ENCODE measurements at regions not wholly inside any gene's neighbourhood (a gene's known extent, or its start where the extent isn't known, plus 50 kb on each side); places are given as distances from the start of the nearest gene placed in this dataset.

DNA sequence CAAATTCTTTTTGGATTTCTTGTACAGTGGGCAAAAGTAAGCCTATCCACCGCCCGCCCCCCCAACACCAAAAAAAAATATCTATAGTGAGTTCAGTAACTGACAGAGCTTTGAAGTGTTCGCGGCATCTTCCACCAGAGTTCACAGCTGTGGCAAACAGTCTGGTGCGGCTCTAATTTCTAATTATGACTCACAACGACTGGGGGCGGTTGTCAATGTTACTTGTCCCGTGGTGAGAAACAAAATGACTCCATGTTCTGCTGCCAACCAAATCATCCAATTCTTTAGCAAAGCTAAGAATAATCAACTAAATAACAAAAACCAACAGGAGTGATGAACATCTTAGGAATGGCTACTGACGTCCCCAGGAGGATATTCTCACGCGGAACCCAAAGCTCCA lies 392.5 kb upstream of the SALL3 start:
- no peak overlapping the region for H3K4me3 ChIP-seq
- TF ChIP-seq, protein P1, sequence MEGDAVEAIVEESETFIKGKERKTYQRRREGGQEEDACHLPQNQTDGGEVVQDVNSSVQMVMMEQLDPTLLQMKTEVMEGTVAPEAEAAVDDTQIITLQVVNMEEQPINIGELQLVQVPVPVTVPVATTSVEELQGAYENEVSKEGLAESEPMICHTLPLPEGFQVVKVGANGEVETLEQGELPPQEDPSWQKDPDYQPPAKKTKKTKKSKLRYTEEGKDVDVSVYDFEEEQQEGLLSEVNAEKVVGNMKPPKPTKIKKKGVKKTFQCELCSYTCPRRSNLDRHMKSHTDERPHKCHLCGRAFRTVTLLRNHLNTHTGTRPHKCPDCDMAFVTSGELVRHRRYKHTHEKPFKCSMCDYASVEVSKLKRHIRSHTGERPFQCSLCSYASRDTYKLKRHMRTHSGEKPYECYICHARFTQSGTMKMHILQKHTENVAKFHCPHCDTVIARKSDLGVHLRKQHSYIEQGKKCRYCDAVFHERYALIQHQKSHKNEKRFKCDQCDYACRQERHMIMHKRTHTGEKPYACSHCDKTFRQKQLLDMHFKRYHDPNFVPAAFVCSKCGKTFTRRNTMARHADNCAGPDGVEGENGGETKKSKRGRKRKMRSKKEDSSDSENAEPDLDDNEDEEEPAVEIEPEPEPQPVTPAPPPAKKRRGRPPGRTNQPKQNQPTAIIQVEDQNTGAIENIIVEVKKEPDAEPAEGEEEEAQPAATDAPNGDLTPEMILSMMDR (IDR thresholded peaks at IDR 0.05) = no peak
- no peak overlapping the region for H3K27ac ChIP-seq
- no peak for DNase-seq (ENCODE audit: low spot score)

DNA sequence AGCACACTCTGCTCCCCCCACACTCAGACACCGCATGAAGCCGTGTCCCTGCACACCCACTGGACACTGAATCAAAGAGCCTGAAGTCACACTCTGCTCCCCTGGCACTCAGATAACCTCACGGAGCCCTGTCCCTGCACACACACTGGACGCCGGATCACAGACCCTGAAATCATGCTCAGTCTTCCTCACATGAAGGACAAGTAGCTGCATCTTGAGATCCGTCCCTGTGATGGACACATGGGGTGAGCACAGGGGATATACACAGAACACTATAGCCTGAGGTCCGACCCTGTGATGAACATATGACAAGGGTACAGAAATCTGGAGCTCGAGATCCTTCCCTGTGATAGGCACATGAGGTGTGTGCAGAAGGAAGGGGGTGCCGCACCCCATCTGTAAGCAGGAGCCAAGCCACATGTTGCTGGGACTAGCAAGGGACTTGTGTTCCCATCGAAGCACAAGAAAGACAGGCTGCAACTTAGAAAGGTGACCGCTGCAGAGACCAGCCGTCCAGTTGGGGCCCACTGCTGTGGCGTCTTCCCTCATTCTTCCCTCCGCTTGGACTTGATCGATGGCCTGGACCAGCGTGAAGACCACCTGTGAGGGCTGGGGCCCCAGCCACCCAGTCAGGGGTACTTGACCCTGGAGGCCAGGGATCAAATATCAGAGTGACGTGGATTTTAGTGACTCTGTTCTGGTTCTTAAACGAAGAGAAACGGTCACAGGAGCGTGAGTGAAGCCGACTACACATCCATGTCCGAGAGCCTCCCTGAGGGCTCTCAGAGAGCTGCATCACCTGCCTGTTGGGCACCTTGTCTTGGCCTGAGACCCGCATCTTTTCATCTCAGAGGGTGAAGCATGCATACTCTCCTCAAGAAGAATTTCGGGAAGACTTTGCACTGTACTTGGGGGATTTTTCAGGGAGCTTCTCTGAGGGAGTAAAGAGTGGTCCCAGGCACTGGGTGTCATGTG lies 391.7 kb upstream of the SALL3 start:
- Histone ChIP-seq H3K27ac (no peak overlapping the region), H3K4me3 (no peak overlapping the region)
- DNase-seq (ENCODE audit: low spot score) = no peak
- TF ChIP-seq, protein P1 (IDR thresholded peaks at IDR 0.05) = no peak

DNA sequence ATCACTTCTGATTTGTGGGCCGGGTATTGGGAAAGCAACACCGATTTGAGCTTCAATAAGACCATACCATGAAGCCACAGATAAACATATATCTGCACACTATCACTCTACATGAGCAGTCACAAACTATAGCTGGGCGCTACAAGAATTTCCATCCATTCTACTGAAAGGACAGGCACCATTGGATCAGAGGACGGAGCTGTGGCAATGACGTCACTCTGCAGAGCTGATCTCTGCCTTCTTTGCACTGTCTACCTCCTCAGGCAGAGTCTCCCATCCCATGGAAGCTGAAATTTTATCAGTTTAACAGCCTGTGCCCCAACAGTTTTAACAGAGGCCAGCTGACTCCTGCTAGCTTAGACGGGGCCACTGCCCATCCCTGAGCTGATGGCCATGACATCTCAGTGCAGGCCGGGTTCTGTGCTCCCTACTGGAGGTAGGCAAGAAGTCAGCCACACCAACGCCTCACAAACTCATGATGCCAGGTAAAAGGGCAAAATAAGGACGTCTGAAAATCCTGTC lies 389.6 kb upstream of the SALL3 start:
- Histone ChIP-seq H3K27ac (no peak overlapping the region), H3K4me3 (no peak overlapping the region)
- no peak for DNase-seq (ENCODE audit: low spot score)
- TF ChIP-seq, protein P1 (IDR thresholded peaks at IDR 0.05) = no peak

DNA sequence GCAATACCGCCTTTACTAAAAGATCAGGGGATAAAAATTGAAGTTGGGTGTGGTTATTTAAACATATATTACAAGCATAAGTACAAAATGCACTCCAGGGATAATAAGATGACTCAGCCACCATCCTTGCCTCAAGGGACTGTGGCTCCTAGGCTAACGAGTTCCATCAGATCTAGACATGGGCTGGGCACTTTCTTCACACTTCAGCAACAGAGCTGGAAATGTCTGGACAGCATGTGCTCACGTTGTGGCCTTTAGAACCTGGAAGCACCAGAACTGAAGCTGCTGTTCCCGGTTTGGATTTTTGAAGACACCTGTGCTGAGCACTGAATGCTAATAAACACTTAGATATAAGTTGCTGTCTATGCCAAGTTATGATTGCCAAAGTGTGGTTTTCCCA lies 384.2 kb upstream of the SALL3 start:
- H3K27ac ChIP-seq = no peak overlapping the region
- DNase-seq (ENCODE audit: low spot score) = no peak
- TF ChIP-seq, protein P1 (IDR thresholded peaks at IDR 0.05) = no peak
- H3K4me3 ChIP-seq = no peak overlapping the region

DNA sequence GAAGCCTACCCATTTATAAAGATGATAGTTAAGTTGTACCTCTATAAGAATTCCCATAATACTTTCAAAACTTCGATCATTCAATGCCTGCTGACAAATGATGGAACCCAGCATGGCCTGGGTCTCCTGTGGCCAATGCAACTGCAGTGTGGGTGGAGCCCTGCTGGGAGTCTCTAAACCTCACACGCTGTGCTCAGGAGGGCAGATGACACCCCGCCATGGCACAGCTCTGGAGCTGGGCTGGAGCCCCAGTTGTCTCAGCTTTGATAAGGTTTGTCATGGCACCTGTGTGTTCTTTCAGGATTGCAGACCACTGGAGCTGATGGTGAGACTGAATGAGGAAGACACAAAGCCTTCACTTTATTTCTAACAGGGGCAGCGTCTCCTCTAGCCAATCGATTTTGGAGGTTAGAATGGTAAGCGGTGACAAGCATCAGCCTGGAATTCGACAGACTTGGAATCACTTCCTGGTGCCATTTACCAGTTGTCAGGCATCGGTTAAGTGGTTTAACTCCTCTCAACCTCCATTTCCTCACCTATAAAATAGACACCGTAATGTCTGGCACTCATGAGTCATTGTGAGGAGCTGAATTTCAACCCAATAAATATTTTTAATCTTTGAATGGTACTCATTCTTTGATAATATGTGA lies 383.6 kb upstream of the SALL3 start:
- H3K4me3 ChIP-seq = no peak overlapping the region
- no peak overlapping the region for H3K27ac ChIP-seq
- TF ChIP-seq, protein P1 (IDR thresholded peaks at IDR 0.05) = no peak
- no peak for DNase-seq (ENCODE audit: low spot score)

DNA sequence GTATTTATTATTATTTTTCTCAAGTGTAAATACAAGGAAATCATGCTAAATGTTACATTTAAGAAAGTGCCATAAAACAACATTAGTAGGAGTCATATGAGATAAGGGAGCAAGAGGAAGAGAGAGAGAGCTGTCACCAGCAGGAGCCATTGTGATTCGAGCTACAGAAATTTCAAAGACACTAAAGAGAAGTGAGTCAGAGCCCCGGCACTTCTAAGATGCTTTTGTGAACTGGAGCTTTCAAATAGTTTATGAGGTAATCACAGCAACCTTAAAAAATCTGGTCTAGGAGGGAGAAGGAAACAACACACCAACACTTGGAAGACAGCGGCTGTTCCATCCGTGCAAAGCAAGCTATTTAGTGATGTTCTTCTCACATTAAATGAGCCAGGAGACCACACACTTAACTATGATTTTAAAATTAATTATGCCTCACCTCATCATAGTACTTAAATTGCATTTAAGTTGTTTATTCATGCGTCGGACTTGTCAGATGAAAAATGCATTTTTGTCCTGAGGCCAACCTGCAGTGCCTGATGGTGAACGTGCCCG lies 382.7 kb upstream of the SALL3 start:
- TF ChIP-seq, protein P1 (IDR thresholded peaks at IDR 0.05) = no peak
- H3K4me3 ChIP-seq = no peak overlapping the region
- no peak for DNase-seq (ENCODE audit: low spot score)
- no peak overlapping the region for H3K27ac ChIP-seq

All from coronary artery (tissue), 2 donors.